HG02798 (cell line): ENCODE measurements at regions not wholly inside any gene's neighbourhood (a gene's known extent, or its start where the extent isn't known, plus 50 kb on each side); places are given as distances from the start of the nearest gene placed in this dataset.

Experiments
- ATAC-seq: cut with Tn5 transposase; IDR thresholded peaks from one replicate; pipeline ENCODE4 v1.9.1; 2021; ENCODE audit warnings: mild to moderate bottlenecking; ENCODE audit not compliant: unreplicated experiment, poor library complexity

DNA sequence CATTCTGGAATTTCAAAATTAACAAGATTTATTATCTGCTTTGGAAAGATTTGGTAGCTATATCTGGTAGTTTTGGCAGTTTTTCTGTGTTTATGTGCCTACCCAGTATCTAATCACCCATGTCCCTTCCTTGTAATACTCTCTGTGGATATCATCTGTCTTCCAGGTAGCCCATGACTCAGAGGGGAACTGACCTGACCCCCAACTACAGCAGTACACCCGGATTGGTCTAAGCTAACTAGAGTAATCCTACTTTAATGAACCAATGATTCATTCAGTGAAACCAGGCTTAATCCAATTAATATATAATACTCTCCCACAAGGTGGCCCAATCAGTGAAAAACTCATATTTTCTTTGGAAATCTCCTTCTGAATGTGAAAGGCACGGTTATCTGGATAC lies 295.3 kb upstream of the SULF2 start:
- ATAC-seq: no peak

DNA sequence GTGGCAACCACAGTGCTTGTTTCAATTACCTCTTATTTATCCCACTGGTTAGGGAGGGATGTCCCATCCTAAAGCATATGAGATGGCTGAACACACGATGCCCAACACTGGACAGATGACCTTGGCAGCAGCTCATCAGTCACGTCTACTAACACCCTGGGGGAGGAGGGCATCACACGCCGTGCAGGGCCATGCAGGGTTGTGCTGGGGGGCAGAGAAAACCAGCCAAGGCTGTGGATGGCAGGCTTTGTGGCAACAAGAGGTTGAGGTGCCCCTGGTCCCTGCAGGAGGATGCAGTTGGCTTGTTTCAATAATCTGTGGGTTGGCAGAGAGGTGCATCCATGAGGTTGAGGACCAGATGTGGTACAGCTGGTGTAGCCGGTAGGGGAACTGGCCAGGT lies 293.7 kb upstream of the SULF2 start:
- no peak for ATAC-seq

DNA sequence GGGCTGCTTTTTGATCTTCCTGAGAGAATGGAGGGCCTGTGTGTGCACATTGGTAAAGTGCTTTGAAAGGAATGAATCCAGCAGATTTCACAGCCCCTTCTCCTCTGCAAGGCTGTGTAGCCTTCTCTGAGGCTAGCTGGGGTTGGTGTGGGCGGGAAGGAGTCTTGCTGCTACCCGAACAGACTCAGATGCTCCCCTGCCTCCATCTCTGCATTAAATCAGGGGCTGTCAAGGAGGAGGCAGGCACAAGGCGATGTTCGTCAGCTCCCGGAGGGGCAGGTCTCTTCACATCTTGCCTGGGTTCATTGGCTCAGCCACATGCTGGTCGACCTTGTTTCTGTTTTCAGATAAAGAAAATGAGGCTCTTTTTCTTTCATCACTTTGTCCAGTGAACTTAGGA lies 291.5 kb upstream of the SULF2 start:
- no peak for ATAC-seq

DNA sequence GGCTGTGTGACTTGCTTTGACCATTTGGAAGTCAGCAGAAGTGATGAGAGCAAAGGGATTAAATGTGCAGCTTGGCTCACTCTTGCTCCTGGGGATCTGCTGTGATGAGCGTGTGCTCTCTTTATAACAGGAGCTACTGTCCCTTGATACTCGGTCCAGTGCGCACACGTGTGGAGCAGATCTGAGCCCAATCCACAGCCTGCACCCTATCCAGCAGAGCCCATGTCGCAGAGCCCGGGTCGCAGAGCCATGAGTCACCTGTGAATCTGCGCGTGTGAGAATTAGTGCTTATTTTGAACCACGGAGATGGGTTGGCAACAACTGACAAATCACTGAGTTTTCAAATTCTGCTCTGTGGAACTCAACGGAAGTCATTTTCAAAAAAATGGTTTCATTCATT lies 291.0 kb upstream of the SULF2 start:
- ATAC-seq: no peak

DNA sequence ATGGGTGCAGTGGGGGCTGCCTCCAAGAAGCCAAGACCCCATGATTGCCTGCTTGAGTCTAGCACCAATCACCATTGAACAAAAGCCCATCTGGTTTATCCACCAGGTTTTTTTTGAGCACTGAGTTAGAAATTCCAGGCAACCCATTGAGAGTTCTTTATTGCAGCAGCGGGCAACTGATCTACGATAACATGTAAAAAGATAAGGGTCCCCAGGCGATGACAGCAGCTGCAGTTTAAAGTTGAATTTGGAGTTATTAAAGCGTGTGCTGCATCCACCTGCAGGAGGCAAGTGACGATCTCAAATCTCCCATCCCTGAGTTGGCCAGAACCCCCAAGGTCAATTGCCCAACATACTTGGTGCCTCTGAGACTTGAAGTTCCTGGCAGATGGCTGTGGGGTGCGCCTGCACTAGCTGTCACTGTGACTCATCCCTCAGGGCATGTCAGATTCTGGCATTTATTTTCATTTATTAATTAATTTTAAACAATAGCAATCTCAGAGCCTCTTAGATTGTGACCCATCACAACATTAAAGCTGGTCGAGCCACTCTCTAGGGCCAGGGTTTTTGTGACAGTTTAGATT lies 290.4 kb upstream of the SULF2 start:
- no peak for ATAC-seq

DNA sequence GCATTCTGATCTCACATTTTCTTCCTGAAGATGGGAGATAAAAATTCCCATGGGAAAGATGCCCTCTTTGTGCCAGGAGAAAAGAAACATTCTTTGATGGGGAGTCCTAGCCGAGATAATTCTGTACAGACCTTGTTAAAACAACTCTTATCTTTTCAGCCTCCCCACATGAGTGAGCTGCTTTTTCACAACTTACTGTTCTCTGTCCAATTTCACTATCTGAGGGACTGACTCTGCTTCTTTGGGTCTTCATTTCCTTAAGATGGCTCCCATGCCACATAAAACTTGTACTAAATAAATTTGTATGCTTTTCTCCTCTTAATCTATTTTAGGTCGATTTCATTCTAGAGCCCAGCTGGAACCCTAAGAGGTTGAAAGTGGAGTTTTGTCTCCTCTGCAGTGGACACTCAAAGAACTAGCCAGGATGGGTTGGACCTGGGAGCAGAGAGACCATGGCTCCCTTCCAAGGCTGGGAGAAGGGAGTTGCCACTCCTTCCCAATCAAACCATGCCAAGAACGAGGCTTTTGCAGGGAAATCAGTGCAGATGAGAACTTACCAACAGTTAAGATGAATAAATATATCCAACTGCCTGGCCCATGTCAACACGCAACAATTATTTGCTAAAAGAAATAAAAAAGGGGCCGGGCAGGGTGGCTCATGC lies 285.8 kb upstream of the SULF2 start:
- no peak for ATAC-seq

DNA sequence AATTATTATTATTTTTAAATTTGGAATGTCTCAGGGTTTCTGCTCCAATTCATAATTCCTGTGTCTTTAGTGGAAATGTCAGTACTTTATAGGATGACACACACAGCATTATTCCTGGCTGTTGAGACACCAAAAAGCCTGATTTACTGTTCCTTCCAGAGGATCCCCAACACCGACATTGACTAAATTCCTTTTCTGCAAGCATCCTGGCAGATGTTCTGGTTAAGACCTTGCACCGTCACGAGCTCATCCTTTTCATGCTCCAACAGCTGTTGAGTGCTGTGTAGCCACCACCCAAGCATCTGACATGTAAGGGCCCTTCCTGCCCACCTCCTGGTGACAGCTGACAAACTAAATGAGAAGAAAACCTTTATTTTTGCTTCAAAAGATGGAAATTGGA lies 284.3 kb upstream of the SULF2 start:
- no peak for ATAC-seq

DNA sequence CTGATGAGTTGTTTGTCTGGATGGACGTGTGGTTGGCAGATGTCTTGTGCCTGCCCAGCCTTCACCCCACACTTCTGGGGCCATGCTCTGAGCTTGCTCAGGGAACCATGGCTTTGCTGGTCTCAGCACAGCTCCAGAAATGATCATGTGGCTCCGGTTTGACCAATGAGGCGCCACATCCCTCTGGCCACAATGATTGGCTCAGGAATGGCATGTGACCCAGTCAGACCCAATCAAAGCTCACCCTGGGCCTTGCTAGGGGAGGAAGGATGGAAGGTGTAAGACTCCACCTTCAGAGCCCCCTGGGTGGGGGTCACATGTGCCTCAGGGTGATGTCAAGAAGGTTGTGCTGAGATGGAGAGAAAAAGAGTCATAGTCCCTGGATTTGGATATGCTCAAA lies 281.6 kb upstream of the SULF2 start:
- ATAC-seq: no peak

DNA sequence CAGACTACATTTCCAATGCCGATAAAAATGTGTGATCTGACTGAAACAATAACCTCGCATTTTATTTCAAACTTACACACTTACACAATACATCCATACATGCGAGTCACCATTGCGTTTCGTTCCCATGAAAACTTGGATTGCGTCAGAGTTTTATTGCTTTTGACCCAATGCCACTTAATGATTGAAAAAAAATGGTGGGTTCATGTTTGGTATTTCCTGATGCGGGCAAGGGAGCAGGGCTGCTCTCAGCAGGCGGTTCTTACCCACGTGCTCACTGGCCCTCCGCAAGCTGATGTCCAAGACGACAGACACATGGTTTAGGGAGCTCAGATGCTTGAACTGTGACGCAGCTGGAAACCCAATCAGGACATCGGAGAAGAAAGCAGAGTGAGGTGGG lies 281.0 kb upstream of the SULF2 start:
- ATAC-seq: no peak

DNA sequence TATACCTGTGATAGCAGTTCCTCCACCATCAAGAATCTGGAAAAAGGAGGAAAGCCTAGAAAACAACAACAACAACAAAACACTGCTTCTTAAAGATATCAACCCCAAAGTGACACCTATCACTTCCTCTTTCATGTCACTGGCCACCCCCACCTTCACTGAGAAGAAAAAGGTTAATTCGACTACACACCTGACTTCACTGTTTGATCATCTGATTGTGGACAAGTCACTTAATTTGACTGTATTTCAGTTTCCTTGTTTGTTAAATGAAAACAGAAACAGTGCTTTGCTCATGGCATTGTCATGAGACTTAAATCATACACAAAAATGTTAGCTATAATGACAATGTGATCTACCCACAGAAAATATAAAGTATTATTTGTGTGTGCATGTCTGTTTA lies 280.6 kb upstream of the SULF2 start:
- ATAC-seq: no peak

DNA sequence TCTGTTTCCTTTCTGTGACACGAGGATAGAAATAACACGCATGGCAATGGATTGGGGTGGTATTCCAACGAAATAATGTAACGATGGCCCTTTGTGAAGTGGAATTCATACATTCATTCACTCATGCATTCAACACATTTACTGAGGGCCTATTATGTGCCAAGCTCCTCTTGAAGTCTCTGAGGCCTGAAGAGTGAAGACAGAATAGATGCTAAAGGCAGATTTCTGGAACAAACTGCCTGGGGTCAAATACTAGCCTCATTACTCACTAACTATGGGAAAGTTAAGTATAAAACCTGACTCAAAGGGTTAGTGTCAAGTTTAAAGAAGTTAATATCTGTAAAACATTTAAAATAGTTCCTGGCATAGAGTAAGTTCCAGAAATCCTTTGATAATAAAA lies 279.6 kb upstream of the SULF2 start:
- no peak for ATAC-seq

DNA sequence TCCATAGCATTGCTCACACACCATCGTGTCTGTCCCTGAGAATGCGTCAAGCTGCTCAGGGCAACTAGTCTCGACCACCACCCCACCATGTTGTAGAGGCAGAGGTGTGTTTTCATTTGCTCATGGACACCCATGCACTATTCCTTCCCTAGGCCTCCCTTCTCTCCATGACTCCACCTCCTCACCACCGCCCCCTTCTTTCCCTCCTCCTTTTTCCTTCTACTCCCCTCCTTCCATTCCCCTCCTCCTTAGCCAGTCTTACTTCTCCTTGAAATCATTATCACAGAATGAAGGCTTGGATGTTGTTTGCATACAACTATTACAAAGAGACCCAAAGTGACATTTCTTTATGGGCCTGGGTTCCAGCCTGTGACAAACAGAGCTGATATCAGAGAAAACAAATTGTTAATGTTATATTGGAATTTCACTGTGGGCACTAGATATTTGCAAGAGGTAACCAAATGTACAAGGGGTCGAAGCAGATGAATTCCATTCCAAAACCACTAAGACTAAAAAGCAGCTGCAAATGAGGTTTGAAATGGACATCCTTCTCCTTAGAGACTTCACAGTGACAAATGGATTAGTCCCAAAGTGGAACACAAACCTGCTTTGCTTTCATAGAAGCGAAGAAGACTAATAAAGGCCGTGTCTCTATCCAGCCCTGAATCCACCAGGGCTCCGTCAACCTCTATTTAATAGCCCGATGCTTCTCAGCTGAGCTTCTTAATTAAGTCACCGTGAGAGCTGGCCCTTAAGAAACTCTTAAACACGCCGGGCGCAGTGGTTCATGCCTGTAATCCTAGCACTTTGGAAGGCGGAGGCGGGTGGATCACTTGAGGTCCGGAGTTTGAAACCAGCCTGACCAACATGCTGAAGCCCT lies 275.8 kb upstream of the SULF2 start:
- ATAC-seq: no peak

DNA sequence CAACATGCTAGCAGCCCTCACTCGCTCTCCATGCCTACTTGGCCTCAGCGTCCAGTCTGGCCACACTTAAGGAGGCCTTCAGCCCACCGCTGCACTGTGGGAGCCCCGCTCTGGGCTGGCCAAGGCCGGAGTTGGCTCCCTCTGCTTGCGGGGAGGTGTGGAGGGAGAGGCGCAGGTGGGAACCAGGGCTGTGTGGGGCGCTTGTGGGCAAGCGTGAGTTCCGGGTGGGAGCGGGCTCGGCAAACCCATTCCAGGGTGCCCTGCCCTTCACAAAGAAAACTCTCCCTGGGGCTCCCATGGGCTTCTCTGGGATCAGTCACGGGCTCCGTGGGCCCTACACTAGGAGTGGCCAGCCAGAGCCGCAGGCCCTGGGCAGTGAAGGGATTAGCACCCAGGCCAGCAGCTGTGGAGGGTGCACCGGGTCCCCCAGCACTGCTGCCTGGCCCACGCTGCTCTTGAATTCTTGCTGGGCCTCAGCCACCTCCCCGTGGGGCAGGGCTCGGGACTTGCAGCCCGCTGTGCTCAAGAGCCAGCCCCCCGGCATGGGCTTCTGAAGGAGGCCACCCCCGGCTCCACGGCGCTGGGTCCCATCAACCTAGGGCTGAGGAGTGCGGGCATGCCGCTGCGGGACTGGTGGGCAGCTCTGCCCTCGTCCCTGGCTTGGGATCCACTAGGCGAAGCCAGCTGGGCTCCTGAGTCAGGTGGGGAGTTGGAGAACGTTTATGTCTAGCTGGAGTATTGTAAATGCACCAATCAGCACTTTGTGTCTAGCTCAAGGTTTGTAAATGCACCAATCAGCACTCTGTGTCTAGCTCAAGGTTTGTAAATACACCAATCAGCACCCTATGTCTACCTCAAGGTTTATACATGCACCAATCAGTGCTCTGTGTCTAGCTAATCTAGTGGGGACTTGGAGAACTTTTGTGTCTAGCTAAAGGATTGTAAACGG lies 273.6 kb upstream of the SULF2 start:
- no peak for ATAC-seq

DNA sequence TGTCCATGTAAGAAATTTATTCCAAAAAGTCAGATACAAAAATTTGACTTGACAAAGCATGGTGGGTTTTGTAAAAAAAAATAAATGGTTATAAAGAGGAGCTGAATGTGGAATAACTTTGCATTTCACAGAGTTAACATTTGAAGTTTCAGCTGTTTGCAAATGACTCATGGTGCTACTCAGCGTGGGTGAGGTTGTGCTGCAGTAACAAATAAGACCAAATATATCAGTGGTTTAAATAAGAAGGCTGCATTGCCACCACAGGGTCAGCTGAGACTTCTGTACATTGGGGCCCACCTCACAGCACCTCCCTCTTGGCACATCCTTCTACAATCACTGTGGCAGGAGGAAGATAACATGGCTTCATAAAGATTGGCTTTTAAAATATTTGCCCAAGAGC lies 272.5 kb upstream of the SULF2 start:
- ATAC-seq: no peak

DNA sequence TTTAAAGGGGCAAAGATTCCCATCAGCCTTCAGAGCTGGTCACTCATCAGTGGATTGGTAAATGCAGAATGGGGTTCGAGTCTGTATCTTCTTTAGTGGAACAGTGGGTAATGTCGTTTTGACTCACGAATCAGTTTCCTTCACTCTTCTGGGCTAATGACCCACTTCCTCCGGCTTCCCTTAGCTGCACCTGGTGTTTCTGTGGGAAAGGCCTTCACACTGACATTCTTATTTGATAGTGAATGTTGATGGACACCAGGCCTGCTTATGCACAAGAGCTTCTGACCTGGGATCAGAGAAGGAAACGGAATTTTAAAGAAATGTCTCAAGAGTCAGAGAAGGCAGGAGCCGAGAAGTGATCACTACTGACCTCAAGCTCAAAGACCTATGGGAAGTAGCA lies 272.0 kb upstream of the SULF2 start:
- no peak for ATAC-seq

DNA sequence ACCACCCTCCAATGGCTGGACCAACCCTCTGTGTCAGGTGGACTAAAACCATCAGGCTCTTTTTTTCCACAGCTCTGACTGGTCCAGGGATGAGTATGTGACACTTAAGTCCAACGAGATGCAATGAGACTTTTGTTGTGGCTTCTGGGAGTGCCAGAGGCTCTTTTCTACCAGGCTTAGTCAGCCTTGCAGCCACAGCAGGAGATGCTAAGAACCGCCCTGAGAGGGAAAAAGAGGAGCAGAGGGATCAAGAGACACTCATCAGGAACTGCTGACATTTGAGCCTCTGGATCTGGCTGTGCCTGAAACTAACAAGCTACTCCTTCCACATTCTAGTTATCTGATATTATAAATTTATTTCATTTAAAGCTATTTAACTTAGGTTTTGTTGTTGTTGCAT lies 270.9 kb upstream of the SULF2 start:
- no peak for ATAC-seq

DNA sequence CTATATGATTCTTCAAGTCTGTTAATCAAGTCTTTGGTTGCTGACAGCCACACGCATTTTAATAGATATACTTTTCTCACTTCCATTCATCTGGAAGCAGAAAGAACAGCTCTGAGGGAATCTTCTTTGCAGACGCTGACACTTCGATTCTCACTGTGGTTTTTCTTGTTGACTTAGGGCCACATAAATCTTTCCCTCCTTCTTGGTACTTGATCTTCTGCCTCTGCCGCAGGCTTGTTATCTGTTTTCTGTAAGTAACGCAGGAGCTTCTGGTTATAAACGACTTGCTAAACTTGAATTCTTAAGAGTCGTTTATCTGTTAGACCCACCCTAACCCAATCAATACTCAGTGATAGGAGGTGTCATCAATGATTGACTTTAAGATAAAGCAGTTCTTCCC lies 268.8 kb upstream of the SULF2 start:
- ATAC-seq: no peak

DNA sequence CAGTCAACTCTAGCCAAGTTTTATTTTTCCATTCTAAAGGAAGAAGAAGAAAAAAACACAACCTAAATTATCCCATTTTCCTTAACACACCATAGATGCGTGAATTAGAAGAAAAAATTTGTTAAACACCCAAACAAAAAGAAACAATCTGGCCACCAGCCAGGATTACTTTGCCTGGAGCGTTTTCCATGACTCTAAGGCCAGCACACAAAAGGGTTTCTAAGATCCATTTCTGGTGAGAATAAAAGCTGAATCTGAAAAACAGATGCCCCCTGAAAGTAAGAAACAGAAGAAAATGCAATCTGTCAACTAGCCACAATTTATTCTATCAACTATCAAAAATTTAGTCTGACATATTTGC lies 267.2 kb upstream of the SULF2 start:
- ATAC-seq: no peak

DNA sequence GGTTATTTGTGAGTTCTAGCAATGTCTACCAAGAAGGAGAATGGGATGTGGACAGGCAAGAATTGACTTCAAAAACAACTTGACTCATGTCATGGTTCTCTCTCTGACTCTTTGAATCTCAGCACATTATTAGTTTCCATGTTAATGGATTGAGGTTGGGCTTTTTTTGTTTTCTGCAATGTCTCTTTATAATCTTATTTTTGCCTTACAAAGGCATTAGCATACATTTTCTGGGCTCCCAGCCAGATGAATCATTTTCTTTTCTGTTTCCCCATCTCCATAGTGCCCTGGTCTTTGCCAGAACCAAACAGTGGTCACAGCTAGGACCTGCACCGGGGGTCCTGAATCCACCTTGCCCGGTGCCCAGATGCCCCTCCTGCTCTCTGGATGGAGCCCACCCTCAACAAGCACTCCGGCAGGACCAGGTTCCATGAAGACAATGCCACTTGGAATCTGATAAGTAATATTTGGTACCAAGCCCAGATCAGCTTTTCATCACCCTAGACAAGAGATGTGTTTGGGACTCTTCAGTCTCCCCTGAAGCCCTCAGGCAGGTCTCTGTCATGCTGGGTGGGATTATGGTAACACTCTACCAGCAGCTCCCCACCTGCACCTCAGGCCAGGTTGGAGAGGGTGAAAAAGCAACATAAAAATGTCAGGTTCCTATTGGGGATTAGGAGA lies 266.7 kb upstream of the SULF2 start:
- ATAC-seq: no peak

DNA sequence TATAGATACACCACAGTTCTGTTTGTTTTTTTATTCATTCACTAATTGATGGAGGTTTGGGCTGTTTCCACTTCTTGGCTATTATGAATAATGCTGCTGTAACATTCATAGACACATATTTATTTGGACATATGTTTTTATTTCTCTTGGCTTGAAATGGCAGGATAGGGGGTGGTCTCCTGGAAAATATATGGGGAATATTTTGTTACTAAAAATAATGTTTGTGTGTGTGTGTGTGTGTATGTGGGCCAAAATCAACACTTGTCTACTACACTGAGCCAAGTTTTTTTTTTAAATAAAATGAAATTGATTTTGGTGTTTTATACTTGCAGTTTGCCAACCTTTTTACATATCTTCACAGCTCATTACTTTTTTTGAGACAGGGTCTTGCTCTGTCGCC lies 264.4 kb upstream of the SULF2 start:
- ATAC-seq: no peak
